ENCODE measurements at regions not wholly inside any gene's neighbourhood (a gene's known extent, or its start where the extent isn't known, plus 50 kb on each side); places are given as distances from the start of the nearest gene placed in this dataset.

DNA sequence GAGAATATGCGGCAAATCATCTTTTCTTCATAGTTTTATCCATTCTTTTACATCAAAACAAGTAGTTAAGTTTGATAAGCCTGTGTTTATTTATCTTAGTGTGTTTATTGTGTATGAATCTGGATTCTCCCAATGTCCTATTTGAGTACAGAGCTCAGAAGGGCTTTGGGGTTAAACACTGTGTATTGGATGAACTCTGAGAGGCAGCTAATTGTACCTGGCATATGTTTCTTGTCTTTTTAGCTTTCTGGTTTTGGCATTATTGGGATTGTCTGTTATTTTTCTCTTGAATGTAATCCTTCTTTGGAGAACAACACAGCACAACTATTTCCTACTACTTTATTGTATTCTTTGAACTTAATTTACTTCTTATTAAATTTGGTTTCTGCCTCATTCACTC lies 906.9 kb downstream of the ADGRL2 start:
- Histone ChIP-seq H3K4me3 (ENCODE audit: low read depth in 1 of 2, low read length in 2 of 2) (no peak overlapping the region), H3K27ac (ENCODE audit: low read depth, low read length) (no peak overlapping the region), H3K9me3 (ENCODE audit: low read length) (no peaks in the 10 kb centered on the region), H3K36me3 (ENCODE audit: insufficient read depth, low read length) (no peaks in the 10 kb centered on the region), H3K4me1 (ENCODE audit: insufficient read depth, low read length) (no peaks in the 10 kb centered on the region), H3K27me3 (ENCODE audit: control insufficient read depth in 1 of 2, insufficient read depth in 2 of 2, low read length in 2 of 2) (no peaks in the 10 kb centered on the region), H3K9ac (ENCODE audit: low read length) (no peak overlapping the region)

DNA sequence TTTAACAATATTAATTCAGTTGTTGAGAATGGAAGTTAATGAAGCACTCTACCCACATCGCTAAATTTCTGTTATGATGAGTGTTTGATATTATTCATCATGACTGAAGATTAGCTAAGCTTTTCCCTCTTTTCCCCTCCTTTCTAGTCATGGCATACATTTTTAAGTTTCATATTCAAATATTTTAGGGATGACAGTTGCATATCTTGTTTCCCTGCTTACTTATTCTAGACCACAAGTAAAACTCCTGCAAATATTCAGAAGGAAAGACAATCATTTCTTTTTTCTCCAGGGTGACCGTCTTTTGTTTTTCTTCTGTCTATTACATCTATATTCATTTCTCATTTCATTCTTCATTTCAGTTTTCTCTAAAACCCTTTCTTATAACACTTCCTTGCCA lies 906.0 kb downstream of the ADGRL2 start:
- no peaks in the 10 kb centered on the region for H3K9me3 ChIP-seq (ENCODE audit: low read length)
- no peaks in the 10 kb centered on the region for H3K27me3 ChIP-seq (ENCODE audit: control insufficient read depth in 1 of 2, insufficient read depth in 2 of 2, low read length in 2 of 2)
- H3K27ac ChIP-seq (ENCODE audit: low read depth, low read length), result no peak overlapping the region

DNA sequence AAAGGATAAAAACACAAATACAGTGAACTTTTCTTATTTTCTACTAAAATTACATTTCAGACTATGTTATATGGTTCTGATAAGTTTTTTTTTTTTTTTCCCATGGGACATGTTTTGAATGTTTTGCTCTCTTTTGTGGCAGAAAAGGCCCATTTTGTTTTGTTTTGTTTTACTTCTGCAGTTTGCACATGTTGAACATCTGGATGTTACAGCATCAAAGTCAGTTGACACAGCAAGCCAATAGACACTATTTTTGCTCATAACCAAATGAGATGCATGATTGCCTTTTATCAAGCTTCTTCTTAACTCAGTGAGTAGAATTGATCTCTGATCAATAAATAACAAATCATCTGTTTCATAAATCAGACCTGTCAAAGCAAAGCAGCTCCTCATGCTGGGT lies 904.2 kb downstream of the ADGRL2 start:
- Histone ChIP-seq H3K27me3 (ENCODE audit: control insufficient read depth in 1 of 2, insufficient read depth in 2 of 2, low read length in 2 of 2) (no peaks in the 10 kb centered on the region), H3K27ac (ENCODE audit: low read depth, low read length) (no peak overlapping the region), H3K4me1 (ENCODE audit: insufficient read depth, low read length) (no peaks in the 10 kb centered on the region), H3K36me3 (ENCODE audit: insufficient read depth, low read length) (no peaks in the 10 kb centered on the region), H3K9me3 (ENCODE audit: low read length) (no peaks in the 10 kb centered on the region), H3K4me3 (ENCODE audit: low read depth in 1 of 2, low read length in 2 of 2) (no peak overlapping the region), H3K9ac (ENCODE audit: low read length) (no peak overlapping the region)

More for the DNA sequence above, 906.0 kb downstream of the ADGRL2 start:
- H3K36me3 ChIP-seq (ENCODE audit: insufficient read depth, low read length), result no peaks in the 10 kb centered on the region
- H3K4me3 ChIP-seq (ENCODE audit: low read depth in 1 of 2, low read length in 2 of 2), result no peak overlapping the region
- H3K4me1 ChIP-seq (ENCODE audit: insufficient read depth, low read length), result no peaks in the 10 kb centered on the region
- H3K9ac ChIP-seq (ENCODE audit: low read length), result no peak overlapping the region

DNA sequence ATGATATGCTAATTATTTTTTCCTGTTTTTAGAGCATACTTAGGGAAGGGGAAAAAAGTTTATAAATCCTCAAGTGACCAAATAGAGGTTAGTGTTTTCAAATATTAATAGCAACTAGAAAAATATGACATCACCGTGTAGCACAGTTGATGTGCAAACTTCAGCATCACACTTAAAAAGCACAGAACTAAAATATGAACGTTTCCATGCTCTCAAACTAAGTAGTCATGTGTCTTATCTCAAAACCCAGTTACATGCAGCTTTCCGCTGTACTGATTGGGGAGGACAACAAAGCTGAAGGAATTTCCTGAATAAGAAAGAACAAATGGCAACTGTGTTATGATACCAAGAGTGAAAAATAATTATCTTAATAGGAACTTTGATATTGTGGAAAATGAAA lies 903.7 kb downstream of the ADGRL2 start:
- Histone ChIP-seq H3K4me1 (ENCODE audit: insufficient read depth, low read length) (no peaks in the 10 kb centered on the region), H3K27ac (ENCODE audit: low read depth, low read length) (no peak overlapping the region), H3K36me3 (ENCODE audit: insufficient read depth, low read length) (no peaks in the 10 kb centered on the region), H3K27me3 (ENCODE audit: control insufficient read depth in 1 of 2, insufficient read depth in 2 of 2, low read length in 2 of 2) (no peaks in the 10 kb centered on the region), H3K9ac (ENCODE audit: low read length) (no peak overlapping the region), H3K4me3 (ENCODE audit: low read depth in 1 of 2, low read length in 2 of 2) (no peak overlapping the region), H3K9me3 (ENCODE audit: low read length) (no peaks in the 10 kb centered on the region)

- Histone ChIP-seq H3K27me3 (ENCODE audit: control insufficient read depth in 1 of 2, insufficient read depth in 2 of 2, low read length in 2 of 2) (no peaks in the 10 kb centered on the region), H3K27ac (ENCODE audit: low read depth, low read length) (no peak overlapping the region), H3K36me3 (ENCODE audit: insufficient read depth, low read length) (no peaks in the 10 kb centered on the region), H3K9ac (ENCODE audit: low read length) (no peak overlapping the region), H3K9me3 (ENCODE audit: low read length) (no peaks in the 10 kb centered on the region), H3K4me1 (ENCODE audit: insufficient read depth, low read length) (no peaks in the 10 kb centered on the region), H3K4me3 (ENCODE audit: low read depth in 1 of 2, low read length in 2 of 2) (no peak overlapping the region)
Measured at GRCh38 chr1:82703951-82704350, 903.2 kb downstream of the ADGRL2 start.

DNA sequence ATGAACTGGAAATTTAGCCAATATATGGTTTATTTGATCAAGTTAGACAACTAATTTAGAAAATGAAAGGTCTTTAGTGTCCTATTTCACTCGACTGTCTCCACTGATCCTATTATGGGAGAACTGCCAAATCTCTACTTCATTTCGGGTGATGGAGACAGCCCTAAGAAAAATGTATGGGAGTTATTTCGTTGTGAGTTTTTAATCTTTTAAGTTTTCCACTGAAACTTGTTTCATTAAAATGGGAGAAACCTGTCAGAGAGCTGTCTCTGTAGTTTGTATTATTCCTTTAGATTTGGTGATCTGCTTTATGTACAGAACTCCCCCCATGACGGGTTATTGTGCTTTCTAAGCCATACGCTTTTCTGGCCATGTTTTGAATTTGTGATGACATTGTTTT lies 899.7 kb downstream of the ADGRL2 start:
- no peak overlapping the region for H3K9ac ChIP-seq (ENCODE audit: low read length)
- no peaks in the 10 kb centered on the region for H3K27me3 ChIP-seq (ENCODE audit: control insufficient read depth in 1 of 2, insufficient read depth in 2 of 2, low read length in 2 of 2)
- H3K4me3 ChIP-seq (ENCODE audit: low read depth in 1 of 2, low read length in 2 of 2), result no peak overlapping the region
- H3K36me3 ChIP-seq (ENCODE audit: insufficient read depth, low read length), result no peaks in the 10 kb centered on the region
- no peak overlapping the region for H3K27ac ChIP-seq (ENCODE audit: low read depth, low read length)
- H3K4me1 ChIP-seq (ENCODE audit: insufficient read depth, low read length), result no peaks in the 10 kb centered on the region
- no peaks in the 10 kb centered on the region for H3K9me3 ChIP-seq (ENCODE audit: low read length)

- Histone ChIP-seq H3K9ac (ENCODE audit: low read length) (no peak overlapping the region), H3K27me3 (ENCODE audit: control insufficient read depth in 1 of 2, insufficient read depth in 2 of 2, low read length in 2 of 2) (no peaks in the 10 kb centered on the region), H3K36me3 (ENCODE audit: insufficient read depth, low read length) (no peaks in the 10 kb centered on the region), H3K27ac (ENCODE audit: low read depth, low read length) (no peak overlapping the region), H3K9me3 (ENCODE audit: low read length) (no peaks in the 10 kb centered on the region), H3K4me1 (ENCODE audit: insufficient read depth, low read length) (no peaks in the 10 kb centered on the region), H3K4me3 (ENCODE audit: low read depth in 1 of 2, low read length in 2 of 2) (no peak overlapping the region)
Measured at GRCh38 chr1:82697965-82698364, 897.2 kb downstream of the ADGRL2 start.

- no peaks in the 10 kb centered on the region for H3K36me3 ChIP-seq (ENCODE audit: insufficient read depth, low read length)
- no peak overlapping the region for H3K27ac ChIP-seq (ENCODE audit: low read depth, low read length)
- no peaks in the 10 kb centered on the region for H3K9me3 ChIP-seq (ENCODE audit: low read length)
- no peaks in the 10 kb centered on the region for H3K4me1 ChIP-seq (ENCODE audit: insufficient read depth, low read length)
- H3K27me3 ChIP-seq (ENCODE audit: control insufficient read depth in 1 of 2, insufficient read depth in 2 of 2, low read length in 2 of 2), result no peaks in the 10 kb centered on the region
- no peak overlapping the region for H3K9ac ChIP-seq (ENCODE audit: low read length)
- no peak overlapping the region for H3K4me3 ChIP-seq (ENCODE audit: low read depth in 1 of 2, low read length in 2 of 2)
Measured at GRCh38 chr1:82695443-82695842, 894.7 kb downstream of the ADGRL2 start.

- no peak overlapping the region for H3K4me3 ChIP-seq (ENCODE audit: low read depth in 1 of 2, low read length in 2 of 2)
- no peaks in the 10 kb centered on the region for H3K36me3 ChIP-seq (ENCODE audit: insufficient read depth, low read length)
- no peaks in the 10 kb centered on the region for H3K9me3 ChIP-seq (ENCODE audit: low read length)
Measured at GRCh38 chr1:82690411-82690810, 889.7 kb downstream of the ADGRL2 start.

DNA sequence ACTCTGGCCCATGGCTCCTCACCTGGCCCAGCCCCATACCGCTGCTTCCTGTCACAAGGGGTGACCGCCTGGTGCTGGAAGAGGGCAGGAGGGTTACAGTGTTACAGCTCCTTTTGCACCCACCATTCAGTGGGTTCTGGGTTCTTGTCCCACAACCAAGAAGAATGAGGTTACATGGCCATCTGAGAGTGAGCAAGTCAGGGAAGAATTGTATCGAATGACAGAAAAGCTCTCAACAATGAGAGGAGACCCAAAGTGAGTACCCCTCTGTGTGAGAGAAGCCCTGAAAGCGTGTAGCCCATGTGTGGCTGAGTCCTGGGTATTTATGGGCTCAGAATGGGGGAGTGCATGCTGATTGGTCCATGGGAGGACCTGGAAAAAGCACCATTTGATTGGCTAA lies 888.5 kb downstream of the ADGRL2 start:
- Histone ChIP-seq H3K4me1 (ENCODE audit: insufficient read depth, low read length) (no peaks in the 10 kb centered on the region), H3K27ac (ENCODE audit: low read depth, low read length) (no peak overlapping the region), H3K36me3 (ENCODE audit: insufficient read depth, low read length) (no peaks in the 10 kb centered on the region), H3K27me3 (ENCODE audit: control insufficient read depth in 1 of 2, insufficient read depth in 2 of 2, low read length in 2 of 2) (no peaks in the 10 kb centered on the region), H3K9me3 (ENCODE audit: low read length) (no peaks in the 10 kb centered on the region), H3K9ac (ENCODE audit: low read length) (no peak overlapping the region), H3K4me3 (ENCODE audit: low read depth in 1 of 2, low read length in 2 of 2) (no peak overlapping the region)

More at GRCh38 chr1:82690411-82690810, 889.7 kb downstream of the ADGRL2 start:
- Histone ChIP-seq H3K4me1 (ENCODE audit: insufficient read depth, low read length) (no peaks in the 10 kb centered on the region), H3K27me3 (ENCODE audit: control insufficient read depth in 1 of 2, insufficient read depth in 2 of 2, low read length in 2 of 2) (no peaks in the 10 kb centered on the region), H3K27ac (ENCODE audit: low read depth, low read length) (no peak overlapping the region), H3K9ac (ENCODE audit: low read length) (no peak overlapping the region)

- no peaks in the 10 kb centered on the region for H3K36me3 ChIP-seq (ENCODE audit: insufficient read depth, low read length)
- no peak overlapping the region for H3K4me3 ChIP-seq (ENCODE audit: low read depth in 1 of 2, low read length in 2 of 2)
- H3K27me3 ChIP-seq (ENCODE audit: control insufficient read depth in 1 of 2, insufficient read depth in 2 of 2, low read length in 2 of 2), result no peaks in the 10 kb centered on the region
- no peak overlapping the region for H3K9ac ChIP-seq (ENCODE audit: low read length)
- no peak overlapping the region for H3K27ac ChIP-seq (ENCODE audit: low read depth, low read length)
- H3K9me3 ChIP-seq (ENCODE audit: low read length), result no peaks in the 10 kb centered on the region
- no peaks in the 10 kb centered on the region for H3K4me1 ChIP-seq (ENCODE audit: insufficient read depth, low read length)
Measured at GRCh38 chr1:82686774-82687173, 886.0 kb downstream of the ADGRL2 start.

- H3K27ac ChIP-seq (ENCODE audit: low read depth, low read length), result no peak overlapping the region
- no peak overlapping the region for H3K4me3 ChIP-seq (ENCODE audit: low read depth in 1 of 2, low read length in 2 of 2)
- no peak overlapping the region for H3K9ac ChIP-seq (ENCODE audit: low read length)
- H3K36me3 ChIP-seq (ENCODE audit: insufficient read depth, low read length), result no peaks in the 10 kb centered on the region
- H3K4me1 ChIP-seq (ENCODE audit: insufficient read depth, low read length), result no peaks in the 10 kb centered on the region
- no peaks in the 10 kb centered on the region for H3K27me3 ChIP-seq (ENCODE audit: control insufficient read depth in 1 of 2, insufficient read depth in 2 of 2, low read length in 2 of 2)
- H3K9me3 ChIP-seq (ENCODE audit: low read length), result no peaks in the 10 kb centered on the region
Measured at GRCh38 chr1:82646888-82647287, 846.2 kb downstream of the ADGRL2 start.

Measured in muscle layer of colon (tissue), 2 donors.